KMS-11 (cell line): ENCODE measurements at regions not wholly inside any gene's neighbourhood (a gene's known extent, or its start where the extent isn't known, plus 50 kb on each side); places are given as distances from the start of the nearest gene placed in this dataset.

Experiments used
- H2AFZ ChIP-seq: fragments of 200-600 bp; sonication (generic); 2 replicates; pipeline ENCODE4 v1.6.1; 2016; ENCODE audit warnings: antibody characterized with exemption, mixed run types, low read depth
- H3K27ac ChIP-seq: fragments of 200-600 bp; sonication (generic); 2 replicates; pipeline ENCODE4 v1.6.1; 2016; ENCODE audit warnings: mild to moderate bottlenecking, mixed run types
- H3K27me3 ChIP-seq: fragments of 200-600 bp; sonication (generic); 2 replicates; pipeline ENCODE4 v1.6.1; 2017; ENCODE audit warnings: mild to moderate bottlenecking, low read depth, mixed run types, moderate library complexity; ENCODE audit not compliant: insufficient read depth
- H3K36me3 ChIP-seq: fragments of 200-600 bp; sonication (generic); 2 replicates; pipeline ENCODE4 v1.6.1; 2017; ENCODE audit warnings: mild to moderate bottlenecking, mixed run types; ENCODE audit not compliant: insufficient read depth
- H3K4me1 ChIP-seq: fragments of 200-600 bp; sonication (generic); 2 replicates; pipeline ENCODE4 v1.6.1; 2016; ENCODE audit warnings: mild to moderate bottlenecking, low read depth, mixed run types; ENCODE audit not compliant: poor library complexity, severe bottlenecking
- H3K4me2 ChIP-seq: fragments of 200-600 bp; sonication (generic); 2 replicates; pipeline ENCODE4 v1.7.0; 2016; ENCODE audit warnings: mild to moderate bottlenecking, mixed run types
- H3K4me3 ChIP-seq: fragments of 200-600 bp; sonication (generic); IDR thresholded peaks from 2 replicates; pipeline ENCODE4 v1.6.1; 2017; ENCODE audit warnings: low read depth, low read length, mixed read lengths; ENCODE audit not compliant: insufficient read depth
- H3K79me2 ChIP-seq: fragments of 200-600 bp; sonication (generic); 2 replicates; pipeline ENCODE4 v1.6.1; 2016; ENCODE audit warnings: low read depth, mixed run types; ENCODE audit not compliant: insufficient read depth
- H3K9ac ChIP-seq: fragments of 200-600 bp; sonication (generic); 2 replicates; pipeline ENCODE4 v1.6.1; 2016; ENCODE audit warnings: mild to moderate bottlenecking, mixed run types
- H4K20me1 ChIP-seq: fragments of 200-600 bp; sonication (generic); 2 replicates; pipeline ENCODE4 v1.6.1; 2016; ENCODE audit warnings: mild to moderate bottlenecking, mixed run types; ENCODE audit not compliant: insufficient read depth
- TF ChIP-seq, protein P1 (sequence below): fragments of 200-600 bp; sonication (generic); conservative IDR thresholded peaks from 2 replicates; pipeline ENCODE4 v1.6.1; 2017; ENCODE audit warnings: low read depth, mild to moderate bottlenecking, antibody characterized with exemption, low read length, moderate library complexity, mixed read lengths

DNA sequence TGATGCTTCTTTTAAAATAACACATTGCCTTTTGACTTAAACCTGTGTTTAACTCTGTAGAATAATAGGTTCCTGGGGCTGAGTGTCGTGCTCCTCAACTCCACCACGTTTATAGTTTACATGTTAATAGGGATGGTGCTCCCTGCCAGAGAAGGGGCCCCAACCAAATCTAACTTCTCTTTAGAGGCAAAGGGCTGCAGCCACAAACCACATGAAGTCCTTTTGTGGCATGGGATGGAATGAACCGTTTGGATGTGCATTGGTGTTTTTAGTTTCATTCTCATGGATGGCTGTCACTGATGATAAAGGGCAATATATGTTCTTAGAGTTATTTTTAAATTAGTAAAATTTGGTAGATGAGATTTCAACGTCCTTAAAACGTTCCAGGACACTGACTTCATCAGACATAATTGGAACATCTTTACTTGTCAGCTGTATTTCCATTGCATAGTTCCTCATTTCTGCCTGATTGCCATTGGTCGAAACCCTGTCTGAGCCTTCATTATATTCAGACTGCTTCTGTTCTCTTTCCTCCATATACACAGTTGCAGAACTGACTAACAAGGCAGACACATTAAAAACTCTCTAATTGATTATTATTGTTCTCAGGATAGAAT lies 60.4 kb upstream of the HPF1 start:
- no peaks in the 10 kb centered on the region for H3K36me3 ChIP-seq
- no peak overlapping the region for H3K27ac ChIP-seq
- H4K20me1 ChIP-seq = no peaks in the 10 kb centered on the region
- H3K9ac ChIP-seq = no peak overlapping the region
- H3K4me2 ChIP-seq = no peak overlapping the region
- H3K4me3 ChIP-seq = no peak overlapping the region
- H2AFZ ChIP-seq = no peak overlapping the region
- H3K27me3 ChIP-seq = no peaks in the 10 kb centered on the region
- TF ChIP-seq, protein P1, sequence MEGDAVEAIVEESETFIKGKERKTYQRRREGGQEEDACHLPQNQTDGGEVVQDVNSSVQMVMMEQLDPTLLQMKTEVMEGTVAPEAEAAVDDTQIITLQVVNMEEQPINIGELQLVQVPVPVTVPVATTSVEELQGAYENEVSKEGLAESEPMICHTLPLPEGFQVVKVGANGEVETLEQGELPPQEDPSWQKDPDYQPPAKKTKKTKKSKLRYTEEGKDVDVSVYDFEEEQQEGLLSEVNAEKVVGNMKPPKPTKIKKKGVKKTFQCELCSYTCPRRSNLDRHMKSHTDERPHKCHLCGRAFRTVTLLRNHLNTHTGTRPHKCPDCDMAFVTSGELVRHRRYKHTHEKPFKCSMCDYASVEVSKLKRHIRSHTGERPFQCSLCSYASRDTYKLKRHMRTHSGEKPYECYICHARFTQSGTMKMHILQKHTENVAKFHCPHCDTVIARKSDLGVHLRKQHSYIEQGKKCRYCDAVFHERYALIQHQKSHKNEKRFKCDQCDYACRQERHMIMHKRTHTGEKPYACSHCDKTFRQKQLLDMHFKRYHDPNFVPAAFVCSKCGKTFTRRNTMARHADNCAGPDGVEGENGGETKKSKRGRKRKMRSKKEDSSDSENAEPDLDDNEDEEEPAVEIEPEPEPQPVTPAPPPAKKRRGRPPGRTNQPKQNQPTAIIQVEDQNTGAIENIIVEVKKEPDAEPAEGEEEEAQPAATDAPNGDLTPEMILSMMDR = no peak
- H3K4me1 ChIP-seq = no peaks in the 10 kb centered on the region
- no peaks in the 10 kb centered on the region for H3K79me2 ChIP-seq

GRCh38 chr4:169815606-169816005 lies 57.9 kb upstream of the HPF1 start:
- Histone ChIP-seq H3K27ac (no peak overlapping the region), H3K4me2 (no peak overlapping the region), H3K4me1 (no peaks in the 10 kb centered on the region)

GRCh38 chr4:169811476-169811875 lies 53.7 kb upstream of the HPF1 start:
- H3K9ac ChIP-seq = no peak overlapping the region
- no peaks in the 10 kb centered on the region for H4K20me1 ChIP-seq
- no peaks in the 10 kb centered on the region for H3K79me2 ChIP-seq
- H3K27ac ChIP-seq = no peak overlapping the region
- H3K27me3 ChIP-seq = no peaks in the 10 kb centered on the region
- peaks cover 4% of the 10 kb centered on the region for H3K4me1 ChIP-seq
- no peak overlapping the region for H3K4me3 ChIP-seq
- no peak overlapping the region for H3K4me2 ChIP-seq
- H3K36me3 ChIP-seq = no peaks in the 10 kb centered on the region
- TF ChIP-seq, protein P1 = no peak
- no peak overlapping the region for H2AFZ ChIP-seq

More at GRCh38 chr4:169815606-169816005, 57.9 kb upstream of the HPF1 start:
- no peaks in the 10 kb centered on the region for H3K36me3 ChIP-seq
- H3K4me3 ChIP-seq = no peak overlapping the region
- no peaks in the 10 kb centered on the region for H3K79me2 ChIP-seq
- H2AFZ ChIP-seq = no peak overlapping the region
- no peaks in the 10 kb centered on the region for H3K27me3 ChIP-seq
- H4K20me1 ChIP-seq = no peaks in the 10 kb centered on the region
- TF ChIP-seq, protein P1 = no peak
- H3K9ac ChIP-seq = no peak overlapping the region

DNA sequence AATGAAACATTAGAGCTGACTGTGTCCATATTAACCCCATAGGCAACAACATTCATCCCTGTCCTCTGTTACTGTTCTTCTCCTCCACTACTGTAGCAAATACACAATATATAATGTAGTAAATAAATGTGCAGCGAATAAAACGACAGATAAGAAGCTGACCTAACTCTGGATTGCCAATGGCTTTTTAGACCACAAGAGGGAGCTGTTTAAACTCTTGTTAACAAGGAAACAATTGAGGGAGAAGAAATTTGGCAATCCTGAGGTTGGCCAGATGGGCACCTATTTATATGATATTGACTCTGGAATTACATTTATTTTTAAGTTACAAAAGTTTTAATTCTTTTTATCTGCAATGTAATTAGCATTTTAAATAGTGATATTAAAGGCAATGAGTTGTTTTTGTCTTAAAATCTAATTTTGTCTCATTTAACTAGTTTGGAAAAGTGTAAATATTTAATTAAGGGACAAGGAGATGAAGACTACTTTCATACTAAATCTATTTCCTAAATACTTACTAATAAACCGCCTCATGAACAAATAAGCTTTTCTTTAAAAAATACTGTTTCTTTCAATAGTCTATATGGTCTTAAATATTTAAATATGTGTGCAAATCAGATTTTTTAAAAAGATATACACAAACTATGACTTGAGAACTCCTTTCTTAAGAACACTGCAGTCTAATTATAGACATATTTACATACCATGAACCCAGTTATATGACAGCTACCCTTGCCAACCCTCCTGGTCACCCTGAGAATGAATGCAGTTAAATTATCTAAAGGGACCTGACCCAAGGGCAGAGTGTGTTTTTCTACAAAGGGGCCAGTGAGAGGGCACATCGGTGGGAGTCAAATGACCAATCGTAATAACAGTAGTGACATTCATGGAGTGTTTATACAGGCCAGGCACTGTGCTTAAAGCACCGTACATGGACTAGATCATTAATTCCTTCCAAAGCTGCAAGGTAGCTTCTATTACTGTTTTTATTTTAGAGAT lies 52.9 kb upstream of the HPF1 start:
- Histone ChIP-seq H3K27me3 (no peaks in the 10 kb centered on the region), H3K79me2 (no peaks in the 10 kb centered on the region), H4K20me1 (no peaks in the 10 kb centered on the region), H3K36me3 (no peaks in the 10 kb centered on the region), H3K4me1 (peaks cover 4% of the 10 kb centered on the region), H3K27ac (no peak overlapping the region), H3K4me3 (no peak overlapping the region), H3K9ac (no peak overlapping the region), H3K4me2 (no peak overlapping the region), H2AFZ (peak overlapping the region; percentile 25; the same call in 1 of the 2 replicates)
- TF ChIP-seq, protein P1 = peak; percentile 92
